ENCODE measurements at regions not wholly inside any gene's neighbourhood (a gene's known extent, or its start where the extent isn't known, plus 50 kb on each side); places are given as distances from the start of the nearest gene placed in this dataset.
"Not testable (repeated sequence)": the region's sequence is repeated elsewhere in the genome, so short reads cannot be mapped to it uniquely, and the experiment has no call there.

- DNase-seq = no peak
Observed at GRCh38 chr7:68031180-68031943, 1034.7 kb downstream of the TYW1 start.

GRCh38 chr7:68038621-68039314 is 1042.1 kb downstream of the TYW1 start:
- no peak for DNase-seq

GRCh38 chr7:68041554-68041953 is 1044.9 kb downstream of the TYW1 start:
- no peak for DNase-seq

GRCh38 chr7:68043546-68043945 is 1046.9 kb downstream of the TYW1 start:
- DNase-seq = no peak

- DNase-seq = no peak
Observed at GRCh38 chr7:68050627-68051026, 1054.0 kb downstream of the TYW1 start.

DNA sequence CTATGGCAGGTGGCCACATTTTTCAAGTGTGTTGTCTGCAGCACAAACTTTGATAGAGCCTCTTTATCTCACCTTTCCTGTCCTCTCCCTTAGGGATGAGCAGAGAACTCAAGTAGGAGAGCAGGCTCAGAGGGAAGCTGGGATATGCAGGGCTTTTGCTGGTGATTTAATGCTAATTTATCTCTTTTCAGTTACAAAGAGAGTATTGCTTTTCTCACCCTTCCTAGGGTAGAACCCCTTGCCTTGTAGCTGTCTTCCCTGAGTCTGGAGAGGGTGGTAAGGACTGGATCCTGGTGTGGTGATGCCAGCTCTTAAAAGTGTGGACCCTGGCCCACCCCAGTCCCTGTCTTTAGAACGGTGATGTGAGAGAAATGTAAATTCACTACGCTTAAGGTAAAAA is 1061.4 kb downstream of the TYW1 start:
- no peak for DNase-seq

- DNase-seq = no peak
Observed at GRCh38 chr7:68063171-68063570, 1066.5 kb downstream of the TYW1 start.

- no peak for DNase-seq
Observed at GRCh38 chr7:68065581-68065980, 1068.9 kb downstream of the TYW1 start.

DNA sequence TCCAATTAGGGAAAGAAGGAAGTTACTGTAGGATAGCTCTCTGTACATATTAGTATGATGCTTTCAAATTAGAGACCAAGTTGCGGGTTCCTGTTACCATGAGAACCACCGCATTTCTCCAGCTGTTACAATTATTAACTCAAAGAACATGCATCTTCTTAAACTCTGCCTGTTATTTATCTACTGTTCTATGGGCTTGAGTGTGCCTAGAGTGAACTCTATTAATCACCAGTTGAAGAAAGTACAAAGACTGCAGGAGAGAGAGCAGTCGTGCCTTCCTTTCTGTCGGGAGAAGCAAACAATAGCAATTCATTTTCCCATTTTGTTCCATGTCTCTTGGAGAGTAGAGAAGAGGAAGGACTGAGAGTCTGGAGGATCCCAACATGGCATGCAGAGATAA is 1071.2 kb downstream of the TYW1 start:
- no peak for DNase-seq

- no peak for DNase-seq
Observed at GRCh38 chr7:68070992-68071391, 1074.4 kb downstream of the TYW1 start.

DNA sequence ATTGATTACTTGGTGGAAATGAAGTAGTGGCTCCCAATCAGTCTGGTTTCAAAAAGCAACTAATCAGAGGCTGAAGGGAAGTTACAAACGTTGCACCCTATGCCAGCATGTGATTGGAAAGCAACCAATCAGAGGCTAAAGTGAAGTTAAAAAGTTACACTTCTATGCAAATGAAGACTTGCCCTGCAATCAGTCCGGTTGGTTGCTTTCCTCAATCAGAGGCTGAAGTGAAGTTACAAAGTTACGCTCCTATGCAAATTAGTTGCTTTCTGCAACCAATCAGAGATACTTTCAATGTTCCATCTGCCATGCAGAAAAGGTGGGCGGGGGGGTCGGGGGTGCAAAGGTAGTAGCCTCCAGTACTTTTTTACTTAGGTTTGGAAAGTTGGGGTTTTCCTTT is 1077.1 kb downstream of the TYW1 start:
- DNase-seq = no peak

DNA sequence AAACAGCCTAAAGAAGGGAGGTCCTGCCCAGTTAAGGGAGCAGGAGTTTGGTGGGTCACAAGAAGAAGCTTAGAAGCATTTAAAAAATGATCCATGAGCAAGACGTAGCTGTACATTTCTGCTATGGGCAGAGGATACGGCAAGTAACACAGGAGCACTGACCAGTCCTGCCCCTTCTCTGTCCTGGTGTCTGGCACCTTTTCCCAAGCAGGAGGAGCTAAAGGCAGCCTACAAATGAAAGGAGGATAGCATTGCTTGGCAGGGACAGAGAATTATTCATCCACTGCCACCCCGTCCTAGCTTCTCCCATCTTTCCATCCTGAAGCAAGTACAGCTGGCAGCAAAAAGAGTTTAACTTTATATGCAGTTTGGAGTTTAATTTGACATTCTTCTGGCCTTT is 1077.6 kb downstream of the TYW1 start:
- no peak for DNase-seq

GRCh38 chr7:68078157-68078710 is 1081.6 kb downstream of the TYW1 start:
- no peak for DNase-seq

DNA sequence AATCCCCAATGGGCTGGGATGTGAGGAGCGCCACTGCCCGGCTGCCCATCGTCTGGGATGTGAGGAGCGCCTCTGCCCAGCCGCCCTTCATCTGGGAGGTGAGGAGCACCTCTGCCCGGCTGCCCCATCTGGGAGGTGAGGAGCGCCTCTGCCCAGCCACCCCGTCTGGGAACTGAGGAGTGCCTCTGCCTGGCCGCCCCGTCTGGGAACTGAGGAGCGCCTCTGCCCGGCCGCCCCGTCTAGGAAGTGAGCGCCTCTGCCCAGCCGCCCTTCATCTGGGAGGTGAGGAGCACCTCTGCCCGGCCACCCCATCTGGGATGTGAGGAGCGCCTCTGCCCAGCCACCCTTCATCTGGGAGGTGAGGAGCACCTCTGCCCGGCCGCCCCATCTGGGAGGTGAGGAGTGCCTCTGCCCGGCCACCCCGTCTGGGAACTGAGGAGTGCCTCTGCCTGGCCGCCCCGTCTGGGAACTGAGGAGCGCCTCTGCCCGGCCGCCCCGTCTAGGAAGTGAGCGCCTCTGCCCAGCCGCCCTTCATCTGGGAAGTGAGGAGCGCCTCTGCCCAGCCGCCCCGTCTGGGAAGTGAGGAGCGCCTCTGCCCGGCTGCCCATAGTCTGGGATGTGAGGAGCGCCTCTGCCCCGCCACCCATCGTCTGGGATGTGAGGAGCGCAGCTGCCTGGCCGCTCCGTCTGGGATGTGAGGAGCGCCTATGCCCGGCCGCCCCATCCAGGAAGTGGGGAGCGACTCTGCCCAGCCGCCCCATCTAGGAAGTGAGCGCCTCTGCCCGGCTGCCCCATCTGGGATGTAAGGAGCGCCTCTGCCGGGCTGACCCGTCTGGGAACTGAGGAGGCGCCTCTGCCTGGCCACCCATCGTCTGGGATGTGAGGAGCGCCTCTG is 1085.7 kb downstream of the TYW1 start:
- not testable (repeated sequence) for DNase-seq

DNA sequence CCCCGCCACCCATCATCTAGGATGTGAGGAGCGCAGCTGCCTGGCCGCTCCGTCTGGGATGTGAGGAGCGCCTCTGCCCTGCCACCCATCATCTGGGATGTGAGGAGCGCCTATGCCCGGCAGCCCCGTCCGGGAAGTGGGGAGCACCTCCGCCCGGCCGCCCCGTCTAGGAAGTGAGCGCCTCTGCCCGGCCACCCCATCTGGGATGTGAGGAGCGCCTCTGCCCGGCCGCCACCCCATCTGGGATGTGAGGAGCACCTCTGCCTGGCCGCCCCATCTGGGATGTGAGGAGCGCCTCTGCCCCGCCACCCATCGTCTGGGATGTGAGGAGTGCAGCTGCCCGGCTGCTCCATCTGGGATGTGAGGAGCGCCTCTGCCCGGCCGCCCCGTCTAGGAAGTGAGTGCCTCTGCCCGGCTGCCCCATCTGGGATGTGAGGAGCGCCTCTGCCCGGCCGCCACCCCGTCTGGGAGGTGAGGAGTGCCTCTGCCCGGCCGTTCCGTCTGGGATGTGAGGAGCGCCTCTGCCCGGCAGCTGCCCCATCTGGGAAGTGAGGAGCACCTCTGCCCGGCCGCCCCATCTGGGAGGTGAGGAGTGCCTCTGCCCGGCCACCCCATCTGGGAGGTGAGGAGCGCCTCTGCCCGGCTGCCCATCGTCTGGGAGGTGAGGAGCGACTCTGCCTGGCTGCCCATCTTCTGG is 1086.5 kb downstream of the TYW1 start:
- DNase-seq = not testable (repeated sequence)

- no peak for DNase-seq
Observed at GRCh38 chr7:68087401-68087800, 1090.8 kb downstream of the TYW1 start.

GRCh38 chr7:68088879-68089278 is 1092.2 kb downstream of the TYW1 start:
- DNase-seq = no peak

GRCh38 chr7:68090256-68090655 is 1093.6 kb downstream of the TYW1 start:
- not testable (repeated sequence) for DNase-seq

DNA sequence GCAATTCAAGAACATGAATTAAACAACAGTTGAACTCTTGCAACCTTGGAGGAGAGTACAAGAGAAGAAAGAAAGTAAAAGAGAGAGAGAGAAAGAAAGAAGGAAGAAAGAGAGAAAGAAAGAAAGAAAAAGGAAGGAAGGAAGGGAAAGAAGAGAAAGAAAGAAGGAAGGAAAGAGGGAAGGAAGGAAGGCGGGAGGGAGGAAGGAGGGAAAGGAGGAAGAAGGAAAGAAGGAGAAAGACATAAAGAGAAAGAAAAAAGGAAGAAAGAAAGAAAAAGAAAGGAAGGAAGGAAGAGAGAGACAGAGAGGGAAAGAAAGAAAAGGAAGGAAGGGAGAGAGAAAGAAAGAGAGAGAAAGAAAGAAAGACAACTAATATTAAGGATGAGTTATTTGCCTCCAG is 1106.7 kb downstream of the TYW1 start:
- DNase-seq = no peak

- DNase-seq = no peak
Observed at GRCh38 chr7:68107261-68107660, 1110.6 kb downstream of the TYW1 start.

DNA sequence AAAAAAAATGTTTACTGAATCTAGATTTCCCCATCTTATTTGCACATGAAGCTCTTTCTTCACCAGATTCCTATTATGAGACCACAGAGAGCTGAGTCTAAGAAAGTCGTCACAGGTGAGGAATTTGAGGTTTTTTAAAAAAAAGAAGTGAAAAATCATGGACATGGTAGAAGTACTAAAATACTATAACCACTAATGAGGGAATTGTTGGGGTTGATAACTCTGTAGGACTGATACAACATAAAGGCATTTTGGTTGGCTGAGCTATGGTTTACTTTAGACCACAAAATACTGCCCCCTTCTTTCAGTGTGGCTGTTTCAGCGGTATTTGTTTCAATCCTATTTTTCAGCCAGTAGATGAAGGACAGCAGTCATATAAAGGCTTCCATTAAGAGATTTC is 1111.3 kb downstream of the TYW1 start:
- DNase-seq = no peak

DNA sequence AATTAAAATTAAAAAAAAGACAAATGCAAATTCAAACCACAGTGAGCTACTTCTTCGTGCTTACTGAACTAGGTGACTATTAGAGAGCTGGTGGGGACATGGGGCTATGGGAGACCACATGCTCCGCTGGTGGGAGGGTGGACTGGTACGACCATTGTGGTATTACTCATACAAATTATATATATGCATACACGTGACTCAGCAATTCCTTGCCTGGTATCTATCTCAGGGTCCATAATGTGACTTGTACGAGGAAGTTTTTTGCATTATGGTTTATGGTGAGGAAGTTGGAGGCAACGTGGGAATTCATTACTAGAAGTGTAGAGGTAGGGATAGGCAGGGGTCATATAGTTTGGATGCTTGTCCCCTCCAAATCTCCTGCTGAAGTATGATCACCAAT is 1112.7 kb downstream of the TYW1 start:
- no peak for DNase-seq

DNA sequence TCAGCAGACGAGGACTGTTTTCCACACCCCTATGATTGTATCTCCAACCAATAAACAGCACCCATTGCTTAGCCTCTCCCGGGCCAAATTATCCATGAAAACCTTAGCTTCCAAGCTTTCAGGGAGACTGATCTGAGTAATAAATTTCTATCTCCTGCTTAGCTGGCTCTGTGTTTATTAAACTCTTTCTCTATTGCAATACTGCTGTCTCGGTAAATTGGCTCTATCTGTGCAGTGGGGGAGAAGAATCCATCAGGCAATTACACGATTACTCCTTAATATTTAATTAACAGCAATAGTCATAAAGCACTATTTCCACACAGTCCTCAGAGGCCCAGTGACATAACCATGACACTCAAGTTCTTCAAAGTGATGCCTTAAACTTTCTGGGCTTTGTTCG is 1122.8 kb downstream of the TYW1 start:
- no peak for DNase-seq

Measured in NCI-H1048 (cell line).